ENCODE measurements at regions not wholly inside any gene's neighbourhood (a gene's known extent, or its start where the extent isn't known, plus 50 kb on each side); places are given as distances from the start of the nearest gene placed in this dataset.
"Not testable (repeated sequence)": the region's sequence is repeated elsewhere in the genome, so short reads cannot be mapped to it uniquely, and the experiment has no call there.

GRCh38 chr16:33709856-33710695 is 250.7 kb downstream of the TP53TG3F start:
- H3K4me3 ChIP-seq (ENCODE audit: low read length); DNase-seq (ENCODE audit: low read depth, low spot score): not testable (repeated sequence)

DNA sequence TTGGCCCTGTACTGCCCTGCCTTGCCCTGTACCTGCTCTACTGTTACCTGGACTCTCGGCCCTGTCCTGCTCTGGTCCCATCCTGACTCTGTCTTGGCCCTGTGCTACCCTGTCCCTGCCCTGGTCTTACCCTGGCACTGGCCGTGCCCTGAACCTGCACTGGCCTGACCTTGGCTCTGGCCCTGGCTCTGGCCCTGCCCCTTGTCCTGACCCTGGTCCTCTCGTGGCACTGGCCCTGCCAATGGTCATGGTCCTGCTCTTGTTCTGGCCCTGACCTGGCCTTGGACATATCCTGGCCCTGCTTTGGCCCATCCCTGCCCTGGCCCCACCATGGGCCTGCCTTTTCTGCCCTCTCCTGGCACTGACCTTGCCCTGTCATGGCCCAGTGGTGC is 251.3 kb downstream of the TP53TG3F start:
- H3K4me3 ChIP-seq (ENCODE audit: low read length); DNase-seq (ENCODE audit: low read depth, low spot score): not testable (repeated sequence)

GRCh38 chr16:33711616-33712015 is 252.2 kb downstream of the TP53TG3F start:
- not testable (repeated sequence) for DNase-seq (ENCODE audit: low read depth, low spot score); H3K4me3 ChIP-seq (ENCODE audit: low read length)

- DNase-seq (ENCODE audit: low read depth, low spot score); H3K4me3 ChIP-seq (ENCODE audit: low read length): not testable (repeated sequence)
These were observed 252.9 kb downstream of the TP53TG3F start for GRCh38 chr16:33712308-33712707.

DNA sequence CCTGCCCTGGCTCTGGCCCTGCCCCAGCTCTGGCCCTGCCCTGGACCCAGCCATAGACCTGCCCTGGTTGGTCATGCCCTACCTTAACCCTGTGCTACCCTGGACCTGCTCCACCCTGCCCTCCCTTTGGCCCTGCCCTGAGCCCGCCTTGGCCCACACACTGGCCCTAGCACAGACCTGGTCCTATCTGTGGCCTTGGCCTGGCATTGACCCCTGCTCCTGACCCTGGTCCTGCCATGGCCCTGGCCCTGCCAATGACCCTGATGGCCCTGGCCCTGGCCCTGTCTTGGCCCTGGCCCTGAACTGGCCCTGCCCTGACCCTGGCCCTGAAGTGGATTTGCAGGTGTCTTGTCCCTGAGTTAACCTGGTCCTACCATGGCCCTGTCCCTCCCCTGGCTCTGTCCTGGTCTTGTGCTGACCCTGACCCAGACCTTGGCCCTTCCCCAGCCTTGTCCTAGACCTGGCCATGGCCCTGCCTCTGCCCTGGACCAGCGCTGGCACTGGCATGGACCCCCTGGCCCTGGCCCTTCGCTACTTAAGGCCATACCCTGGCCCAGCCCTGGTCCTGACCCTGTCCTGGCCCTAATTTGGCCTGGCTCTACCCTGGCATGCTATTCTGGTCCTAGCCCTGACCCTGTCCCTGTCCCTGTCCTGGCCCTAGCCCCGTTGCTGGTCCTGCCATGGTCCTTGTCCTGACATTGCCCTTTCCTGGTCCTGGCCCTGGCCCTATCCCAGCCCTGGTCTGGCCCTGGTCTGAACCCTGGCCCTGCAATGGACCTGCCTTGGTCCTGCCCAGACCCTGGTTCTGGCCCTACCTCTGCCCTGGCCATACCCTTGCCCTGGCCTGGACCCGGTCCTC is 253.7 kb downstream of the TP53TG3F start:
- DNase-seq (ENCODE audit: low read depth, low spot score); H3K4me3 ChIP-seq (ENCODE audit: low read length): not testable (repeated sequence)

- not testable (repeated sequence) for DNase-seq (ENCODE audit: low read depth, low spot score); H3K4me3 ChIP-seq (ENCODE audit: low read length)
These were observed 254.5 kb downstream of the TP53TG3F start for GRCh38 chr16:33713710-33714538.

DNA sequence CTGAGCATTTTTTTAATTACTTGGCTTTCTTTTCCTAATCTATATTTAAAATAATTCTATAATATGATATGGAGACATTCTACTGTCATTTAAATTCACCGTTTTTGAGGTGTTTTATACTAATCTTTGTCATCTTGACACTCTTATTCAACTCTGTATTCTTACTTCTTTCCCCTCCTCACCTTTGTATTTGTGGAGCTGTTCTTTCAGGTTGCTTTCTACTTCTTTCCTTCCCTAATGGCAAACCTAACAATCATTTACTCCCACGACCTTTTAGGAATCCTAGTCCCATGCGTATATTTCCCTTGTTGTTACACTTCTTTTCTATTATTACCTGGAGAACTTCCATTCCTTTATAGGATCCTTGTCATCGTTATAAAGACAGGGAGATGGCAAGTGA is 271.8 kb downstream of the TP53TG3F start:
- not testable (repeated sequence) for DNase-seq (ENCODE audit: low read depth, low spot score); H3K4me3 ChIP-seq (ENCODE audit: low read length)

- not testable (repeated sequence) for H3K4me3 ChIP-seq (ENCODE audit: low read length); DNase-seq (ENCODE audit: low read depth, low spot score)
These were observed 275.2 kb downstream of the TP53TG3F start for GRCh38 chr16:33734650-33735049.

DNA sequence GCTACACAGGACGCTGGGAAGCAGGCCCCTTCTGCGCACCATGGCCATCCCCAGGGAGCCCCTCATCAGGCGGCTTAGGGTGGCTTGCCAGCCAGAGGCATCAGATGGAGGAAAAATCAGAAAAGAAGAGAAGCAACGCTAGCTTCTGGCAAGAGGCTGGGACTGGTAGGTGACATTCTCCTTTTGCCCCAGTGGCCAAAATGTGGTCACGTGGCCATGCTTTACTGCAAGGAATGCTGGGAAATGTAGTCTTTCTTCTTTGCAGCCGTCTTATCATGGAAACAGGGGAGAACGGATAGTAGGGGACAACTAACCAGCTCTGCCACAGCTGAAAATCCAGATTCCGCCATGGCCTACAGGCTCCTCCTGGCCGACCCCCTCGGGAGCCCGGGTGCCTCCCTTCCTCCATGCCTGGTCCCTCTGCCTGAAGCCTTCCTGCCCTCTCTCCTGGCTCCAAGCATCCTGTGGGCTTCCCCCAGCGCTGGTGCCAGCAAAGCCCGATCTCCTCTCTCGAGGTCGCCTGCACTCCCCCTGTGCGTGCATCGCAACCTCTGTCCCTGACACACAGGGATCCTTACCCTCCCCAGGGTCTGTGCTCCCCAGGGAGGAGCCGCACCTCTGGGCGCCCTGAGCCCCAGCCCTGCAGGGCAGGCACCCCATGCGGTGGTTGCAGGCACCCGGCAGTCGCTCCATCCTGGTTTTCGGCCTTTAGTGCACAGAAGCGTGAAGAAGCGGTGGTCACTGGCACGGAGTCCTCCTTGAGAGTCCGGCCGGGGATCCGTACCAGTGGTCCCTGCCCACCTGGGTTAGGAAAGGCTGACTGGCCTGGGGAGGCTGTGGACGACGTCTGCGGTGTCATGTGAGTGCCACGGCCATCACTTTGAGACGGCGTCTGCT is 307.7 kb downstream of the TP53TG3F start:
- DNase-seq (ENCODE audit: low read depth, low spot score): not testable (repeated sequence)

GRCh38 chr16:33768710-33769109 is 309.3 kb downstream of the TP53TG3F start:
- not testable (repeated sequence) for DNase-seq (ENCODE audit: low read depth, low spot score); H3K4me3 ChIP-seq (ENCODE audit: low read length)

More for the DNA sequence above, 307.7 kb downstream of the TP53TG3F start:
- not testable (repeated sequence) for H3K4me3 ChIP-seq (ENCODE audit: low read length)

GRCh38 chr16:33769180-33769846 is 309.9 kb downstream of the TP53TG3F start:
- H3K4me3 ChIP-seq (ENCODE audit: low read length); DNase-seq (ENCODE audit: low read depth, low spot score): not testable (repeated sequence)

DNA sequence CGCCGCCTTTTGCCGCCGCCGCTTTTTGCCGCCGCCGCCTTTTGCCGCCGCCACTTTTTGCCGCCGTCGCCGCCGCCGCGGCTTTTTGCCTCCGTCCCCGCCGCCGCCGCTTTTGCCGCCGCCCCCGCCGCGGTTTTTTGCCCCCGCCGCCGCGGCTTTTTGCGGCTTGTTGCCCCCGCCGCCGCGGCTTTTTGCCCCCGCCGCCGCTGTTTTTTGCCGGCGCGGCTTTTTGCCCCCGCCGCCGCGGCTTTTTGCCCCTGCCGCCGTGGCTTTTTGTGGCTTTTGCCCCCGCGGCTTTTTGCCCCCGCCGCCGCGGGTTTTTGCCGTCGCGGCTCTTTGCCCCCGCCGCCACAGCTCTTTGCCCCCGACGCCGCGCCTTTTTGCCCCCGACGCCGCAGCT is 311.1 kb downstream of the TP53TG3F start:
- H3K4me3 ChIP-seq (ENCODE audit: low read length); DNase-seq (ENCODE audit: low read depth, low spot score): not testable (repeated sequence)

- H3K4me3 ChIP-seq (ENCODE audit: low read length); DNase-seq (ENCODE audit: low read depth, low spot score): not testable (repeated sequence)
These were observed 311.8 kb downstream of the TP53TG3F start for GRCh38 chr16:33771211-33771610.

- H3K4me3 ChIP-seq (ENCODE audit: low read length); DNase-seq (ENCODE audit: low read depth, low spot score): not testable (repeated sequence)
These were observed 314.6 kb downstream of the TP53TG3F start for GRCh38 chr16:33773966-33774365.

DNA sequence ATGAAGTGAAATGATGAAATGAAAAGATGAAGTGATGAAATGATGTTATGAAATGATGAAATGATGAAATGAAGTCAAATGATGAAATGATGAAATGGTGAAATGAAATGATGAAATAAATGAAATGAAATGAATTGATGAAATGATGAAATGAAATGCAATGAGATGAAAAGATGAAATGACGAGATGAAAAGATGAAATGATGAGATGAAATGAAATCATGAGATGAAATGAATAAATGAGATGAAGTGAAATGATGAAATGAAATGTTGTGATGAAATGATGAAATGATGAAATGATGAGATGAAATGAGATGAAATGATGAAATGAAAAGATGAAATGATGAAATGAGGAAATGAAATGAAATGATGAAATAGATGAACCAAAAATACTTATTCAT is 315.3 kb downstream of the TP53TG3F start:
- DNase-seq (ENCODE audit: low read depth, low spot score); H3K4me3 ChIP-seq (ENCODE audit: low read length): not testable (repeated sequence)

DNA sequence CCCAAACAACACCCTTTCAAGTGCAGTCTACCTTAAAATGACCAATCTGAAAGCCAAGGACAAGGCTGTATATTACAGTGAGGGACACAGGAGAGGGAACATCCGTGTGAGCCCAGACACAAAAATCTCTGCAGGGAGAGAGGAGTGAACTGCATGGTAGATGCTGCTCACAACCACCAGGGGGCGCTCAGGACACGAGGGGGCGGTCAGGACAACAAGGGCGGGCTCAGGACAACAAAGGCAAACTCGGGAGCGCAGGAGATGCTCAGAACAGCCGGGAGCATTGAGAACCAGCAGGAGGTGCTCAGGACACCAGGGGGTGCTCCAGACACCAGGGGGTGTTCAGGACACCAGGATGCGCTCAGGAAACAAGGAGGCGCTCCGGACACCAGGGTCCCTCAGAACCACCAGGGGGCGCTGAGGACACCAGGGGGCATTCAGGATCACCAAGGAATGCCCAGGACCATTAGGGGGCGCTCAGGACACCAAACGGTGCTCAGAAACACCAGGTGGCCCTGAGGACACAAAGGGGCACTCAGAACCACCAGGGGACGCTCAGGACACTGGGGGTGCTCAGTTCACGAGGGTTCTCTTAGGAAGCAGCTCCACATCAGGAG is 357.0 kb downstream of the TP53TG3F start:
- not testable (repeated sequence) for H3K4me3 ChIP-seq (ENCODE audit: low read length); DNase-seq (ENCODE audit: low read depth, low spot score)

- not testable (repeated sequence) for H3K4me3 ChIP-seq (ENCODE audit: low read length); DNase-seq (ENCODE audit: low read depth, low spot score)
These were observed 365.3 kb downstream of the TP53TG3F start for GRCh38 chr16:33824736-33825135.
